HL-60 (cell line): ENCODE measurements at regions not wholly inside any gene's neighbourhood (a gene's known extent, or its start where the extent isn't known, plus 50 kb on each side); places are given as distances from the start of the nearest gene placed in this dataset.

Experiments used
- POLR2AphosphoS5 ChIP-seq: IDR thresholded peaks from 2 replicates; pipeline ENCODE4 v1.6.1; 2012; ENCODE audit warnings: low read depth
- TF ChIP-seq, protein P1 (sequence below): IDR thresholded peaks from one replicate; pipeline ENCODE4 v1.5.1; 2011; ENCODE audit warnings: low read length, control low read depth, inconsistent platforms; ENCODE audit not compliant: insufficient read depth

DNA sequence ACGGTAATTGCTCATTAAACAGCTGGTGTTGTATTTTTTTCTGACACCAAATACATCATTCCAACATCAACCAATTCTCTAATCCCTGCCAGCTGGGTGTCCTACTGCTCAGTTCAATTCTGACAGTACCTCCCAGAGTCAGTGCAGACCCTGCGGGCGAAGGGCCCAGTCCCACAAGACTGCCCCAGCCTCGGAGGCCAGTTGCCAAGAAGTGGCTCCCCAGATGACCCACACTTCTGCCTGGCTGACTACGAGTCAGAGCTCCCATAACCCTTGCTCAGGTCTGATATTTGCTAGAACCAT is 147.2 kb downstream of the CTTN start:
- TF ChIP-seq, protein P1, sequence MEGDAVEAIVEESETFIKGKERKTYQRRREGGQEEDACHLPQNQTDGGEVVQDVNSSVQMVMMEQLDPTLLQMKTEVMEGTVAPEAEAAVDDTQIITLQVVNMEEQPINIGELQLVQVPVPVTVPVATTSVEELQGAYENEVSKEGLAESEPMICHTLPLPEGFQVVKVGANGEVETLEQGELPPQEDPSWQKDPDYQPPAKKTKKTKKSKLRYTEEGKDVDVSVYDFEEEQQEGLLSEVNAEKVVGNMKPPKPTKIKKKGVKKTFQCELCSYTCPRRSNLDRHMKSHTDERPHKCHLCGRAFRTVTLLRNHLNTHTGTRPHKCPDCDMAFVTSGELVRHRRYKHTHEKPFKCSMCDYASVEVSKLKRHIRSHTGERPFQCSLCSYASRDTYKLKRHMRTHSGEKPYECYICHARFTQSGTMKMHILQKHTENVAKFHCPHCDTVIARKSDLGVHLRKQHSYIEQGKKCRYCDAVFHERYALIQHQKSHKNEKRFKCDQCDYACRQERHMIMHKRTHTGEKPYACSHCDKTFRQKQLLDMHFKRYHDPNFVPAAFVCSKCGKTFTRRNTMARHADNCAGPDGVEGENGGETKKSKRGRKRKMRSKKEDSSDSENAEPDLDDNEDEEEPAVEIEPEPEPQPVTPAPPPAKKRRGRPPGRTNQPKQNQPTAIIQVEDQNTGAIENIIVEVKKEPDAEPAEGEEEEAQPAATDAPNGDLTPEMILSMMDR: no peak
- no peak for TF ChIP-seq POLR2AphosphoS5
